HG03045 (cell line): ENCODE measurements at regions not wholly inside any gene's neighbourhood (a gene's known extent, or its start where the extent isn't known, plus 50 kb on each side); places are given as distances from the start of the nearest gene placed in this dataset.
"Not testable (repeated sequence)": the region's sequence is repeated elsewhere in the genome, so short reads cannot be mapped to it uniquely, and the experiment has no call there.

ENCODE experiments used
- ATAC-seq: cut with Tn5 transposase; IDR thresholded peaks from one replicate; pipeline ENCODE4 v1.9.1; 2021; ENCODE audit warnings: mild to moderate bottlenecking, moderate library complexity; ENCODE audit not compliant: unreplicated experiment

DNA sequence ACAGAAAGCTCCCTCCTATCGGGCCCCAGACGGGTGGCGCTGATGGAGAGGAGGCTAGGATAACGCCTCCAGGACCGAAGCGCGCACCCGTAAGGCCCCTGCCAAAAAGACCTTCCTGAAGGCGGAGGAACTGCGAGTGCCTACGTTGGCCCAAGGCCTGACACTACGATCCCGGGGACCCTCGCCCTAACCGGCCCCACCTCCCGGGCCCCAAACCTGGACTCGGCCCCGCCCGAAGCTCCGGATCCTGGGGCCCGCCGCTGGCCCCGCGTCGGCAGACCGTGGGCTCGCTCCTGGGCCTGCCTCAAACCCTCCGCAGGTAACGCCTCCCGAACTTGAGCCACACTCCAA, 53.6 kb upstream of the ROPN1B start:
- ATAC-seq, result not testable (repeated sequence)

DNA sequence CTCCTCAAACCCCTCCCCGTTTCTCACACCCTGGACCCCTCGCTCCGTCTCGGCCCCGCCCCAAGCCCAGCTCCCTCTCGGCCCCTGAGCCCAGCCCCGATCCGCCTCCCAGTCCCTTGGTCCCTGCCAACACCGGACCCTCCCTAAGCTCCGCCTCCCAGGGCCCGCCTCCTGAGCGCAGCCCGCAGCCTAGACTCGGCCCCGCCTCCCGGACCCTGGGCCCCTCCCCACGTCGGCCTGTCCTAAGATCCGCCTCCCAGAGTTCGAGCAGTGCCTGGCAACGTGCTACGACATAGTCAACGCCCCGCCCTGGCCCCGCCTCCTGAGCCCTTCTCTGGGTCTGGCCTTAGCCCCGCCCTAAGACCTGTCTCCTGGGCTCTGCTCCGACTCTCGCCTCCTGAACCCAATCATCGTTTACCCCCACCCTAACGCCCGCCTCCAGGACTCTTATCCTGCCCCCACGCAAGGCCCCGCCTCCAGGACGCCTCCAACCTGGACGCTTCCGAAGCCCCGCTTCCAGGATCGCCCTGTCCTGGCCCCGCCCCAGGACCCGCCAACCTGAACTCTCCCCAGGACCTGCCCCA, 53.1 kb upstream of the ROPN1B start:
- ATAC-seq, result peak; percentile 88

DNA sequence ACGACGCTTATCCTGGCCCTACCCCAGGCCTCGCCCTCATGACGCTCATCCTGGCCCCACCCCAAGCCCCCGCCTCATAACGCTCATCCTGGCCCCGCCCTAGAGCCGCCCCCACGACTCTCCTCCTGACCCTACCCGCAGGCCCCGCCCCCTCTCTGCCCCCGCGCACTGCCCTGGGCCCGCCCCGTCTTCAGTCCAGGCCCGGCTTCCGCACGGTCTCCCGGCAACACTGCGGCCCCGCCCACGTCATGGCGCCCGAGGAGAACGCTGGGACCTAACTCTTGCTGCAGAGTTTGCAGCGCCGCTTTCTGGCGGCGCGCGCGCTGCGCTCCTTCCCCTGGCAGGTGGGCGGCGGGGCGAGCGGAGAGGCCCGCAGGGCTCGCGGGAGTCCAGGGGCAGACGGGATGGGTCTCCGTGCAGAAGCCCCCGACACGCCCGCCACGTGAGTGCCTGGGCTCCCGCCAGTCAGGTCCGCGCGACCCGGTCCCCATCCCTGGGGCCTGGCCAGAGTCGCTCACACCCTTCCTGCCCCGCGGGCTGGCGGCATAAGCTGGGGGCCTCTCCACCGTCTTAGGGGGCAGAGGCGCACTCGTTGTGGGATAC, 52.5 kb upstream of the ROPN1B start:
- ATAC-seq, result peak; percentile 74

DNA sequence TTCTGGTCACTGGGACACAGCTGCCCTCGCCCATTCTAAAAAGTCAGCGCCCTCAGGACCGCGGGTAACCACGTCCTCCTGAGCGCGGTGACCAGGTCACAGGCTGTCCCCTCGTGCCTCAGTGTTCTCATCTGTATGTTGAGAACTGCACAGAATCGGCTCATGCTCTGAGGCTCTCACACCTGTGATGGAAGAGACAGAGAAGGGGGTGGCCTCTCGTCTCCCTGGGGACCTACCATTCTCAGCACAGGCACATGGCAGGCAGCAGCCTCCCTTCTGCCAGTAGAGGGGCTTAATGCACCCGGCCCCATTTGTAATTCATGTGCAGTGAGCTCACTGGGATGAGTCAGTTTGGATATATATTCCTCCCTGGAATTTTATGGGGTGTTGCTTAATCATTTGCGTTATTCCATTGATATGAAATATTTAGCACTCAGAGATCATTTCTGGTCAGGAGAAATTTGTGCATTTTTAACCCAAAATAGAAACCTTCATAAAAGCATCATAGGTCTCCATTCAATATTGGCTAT, 51.9 kb upstream of the ROPN1B start:
- not testable (repeated sequence) for ATAC-seq

DNA sequence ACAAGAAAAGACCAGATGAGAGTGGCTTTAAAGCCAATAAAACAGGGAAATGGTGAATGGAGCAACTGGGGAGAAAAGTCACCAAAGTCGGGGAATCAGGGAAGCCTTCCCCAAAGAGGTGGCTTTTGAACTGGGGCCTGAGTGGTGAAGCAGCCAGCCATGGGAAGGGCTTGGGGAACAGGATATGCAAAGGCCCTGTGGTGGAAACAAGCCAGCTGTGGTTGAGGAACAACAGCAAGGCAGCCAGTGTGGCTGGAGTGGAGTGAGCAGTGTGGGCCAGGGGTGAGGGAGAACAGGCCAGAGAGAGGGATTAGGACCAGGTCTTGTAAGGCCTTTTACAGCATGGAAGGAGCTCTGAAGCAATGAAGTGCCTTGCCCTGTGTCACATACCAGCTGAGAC, 51.0 kb upstream of the ROPN1B start:
- ATAC-seq, result not testable (repeated sequence)

DNA sequence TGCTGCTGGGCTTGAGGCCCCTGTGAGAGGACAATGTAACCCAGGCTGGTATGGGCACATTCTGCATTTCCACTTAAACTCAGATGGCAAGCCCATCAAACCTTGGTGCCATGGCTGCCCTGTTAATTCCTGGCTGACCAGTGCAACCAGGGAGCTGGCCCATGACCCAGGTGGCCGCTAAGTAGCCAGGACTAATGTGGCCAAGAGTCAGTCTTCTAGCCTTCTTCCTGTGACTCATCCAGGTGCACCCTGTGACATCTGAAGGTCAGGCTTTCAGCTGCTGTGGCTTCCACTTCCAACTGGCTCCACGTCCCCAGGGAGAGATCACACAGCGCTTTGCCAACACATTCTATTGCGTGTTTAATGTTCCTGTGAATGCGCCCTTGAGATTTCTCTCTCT, 50.5 kb upstream of the ROPN1B start:
- not testable (repeated sequence) for ATAC-seq

DNA sequence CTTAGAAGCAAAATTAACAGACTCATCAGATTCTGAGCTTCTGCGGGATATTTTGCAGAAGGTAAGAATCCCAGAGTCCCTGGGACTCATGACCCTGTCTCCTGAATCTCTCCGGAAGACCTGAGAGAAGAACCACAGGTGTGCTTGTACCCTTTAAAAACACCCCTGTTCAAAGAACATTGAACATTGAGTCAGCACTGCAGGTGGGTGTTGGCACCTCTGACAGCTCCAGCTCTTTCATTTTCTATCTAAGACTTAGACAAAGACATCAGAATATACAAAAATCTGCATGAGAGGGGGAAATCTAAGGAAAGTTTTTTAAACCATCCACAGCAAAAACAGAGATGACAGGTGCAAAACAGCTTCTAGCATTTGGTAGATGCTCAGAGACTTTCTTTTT, 50.1 kb upstream of the ROPN1B start:
- ATAC-seq, result not testable (repeated sequence)
